HG03558 (cell line): ENCODE measurements at regions not wholly inside any gene's neighbourhood (a gene's known extent, or its start where the extent isn't known, plus 50 kb on each side); places are given as distances from the start of the nearest gene placed in this dataset.

Source experiments
- ATAC-seq: cut with Tn5 transposase; IDR thresholded peaks from one replicate; pipeline ENCODE4 v1.9.1; 2021; ENCODE audit warnings: moderate number of reproducible peaks; ENCODE audit not compliant: unreplicated experiment; ENCODE audit errors: extremely low read depth

DNA sequence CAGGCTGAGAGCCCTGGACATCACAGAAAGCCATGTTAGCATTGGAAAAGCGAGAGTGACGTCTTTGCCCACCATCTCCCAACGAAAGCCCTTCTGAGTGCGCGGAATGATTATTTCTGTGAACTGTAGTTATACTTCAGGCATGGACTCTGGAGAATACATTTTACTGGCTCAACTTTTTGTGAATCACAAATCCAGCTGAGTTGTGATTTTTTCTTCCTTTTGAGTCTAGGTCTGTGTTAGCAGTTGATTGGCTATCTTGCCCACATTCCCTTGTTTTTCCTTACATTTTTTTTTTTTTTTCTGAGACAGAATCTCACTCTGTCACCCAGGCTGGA lies 183.1 kb downstream of the INO80D start:
- no peak for ATAC-seq

DNA sequence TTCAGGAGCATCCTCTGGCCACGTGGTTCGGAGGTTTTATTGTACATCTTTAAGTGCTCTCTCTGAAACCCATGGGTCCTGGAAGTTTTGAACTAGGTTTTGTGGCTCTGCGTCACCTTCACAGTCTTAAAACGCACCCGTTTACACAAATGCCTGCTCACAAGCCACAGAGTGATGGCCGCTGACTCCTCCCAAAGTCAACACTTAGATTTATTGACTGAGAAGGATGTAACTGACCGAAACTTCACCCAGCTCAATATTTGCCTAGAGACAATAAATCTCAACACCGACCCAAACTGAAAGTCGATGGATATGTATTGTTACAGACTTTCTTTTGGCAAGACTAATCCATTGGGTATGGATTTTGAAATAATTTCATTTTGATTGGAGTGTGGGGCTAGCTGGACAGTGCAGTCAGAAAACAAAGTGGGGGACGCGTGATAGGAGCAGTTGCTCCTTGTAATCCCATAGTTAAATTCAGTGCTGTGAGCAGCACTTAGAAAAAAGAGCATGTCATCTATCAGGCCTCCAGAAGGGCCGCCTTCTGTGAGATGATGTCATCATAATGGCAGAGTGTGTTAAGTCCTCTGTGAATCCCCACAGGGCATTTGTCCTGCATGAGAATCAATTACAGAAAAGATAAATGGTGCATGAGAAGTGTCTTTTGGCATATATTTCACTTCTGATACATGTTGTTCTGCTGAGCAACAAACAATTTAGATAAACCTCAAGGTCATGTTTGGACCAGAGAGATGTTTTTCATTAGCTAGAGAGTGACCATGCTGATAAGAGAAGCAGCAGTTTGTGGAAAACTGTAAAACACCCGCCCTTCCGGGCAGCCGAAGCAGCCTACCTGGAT lies 183.7 kb downstream of the INO80D start:
- no peak for ATAC-seq

DNA sequence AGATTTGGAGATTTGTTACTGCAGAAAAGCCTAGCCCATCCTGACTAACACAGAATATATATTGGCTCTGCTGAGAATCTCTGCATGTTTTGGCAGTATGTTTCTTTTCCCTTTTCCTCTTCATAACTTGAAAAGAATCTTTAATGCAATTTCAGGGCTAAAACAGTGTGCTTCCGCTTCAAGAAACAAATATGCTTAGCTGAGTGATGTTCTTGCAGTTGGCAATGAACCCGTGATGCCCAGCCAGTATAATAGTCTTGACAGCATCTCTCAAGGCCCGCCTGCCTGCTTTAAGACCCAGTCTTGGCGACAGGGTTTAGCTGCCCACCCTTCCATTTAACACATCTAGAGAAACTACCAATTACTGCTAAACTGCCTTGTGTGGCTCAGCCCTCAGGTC lies 184.5 kb downstream of the INO80D start:
- ATAC-seq, result no peak

DNA sequence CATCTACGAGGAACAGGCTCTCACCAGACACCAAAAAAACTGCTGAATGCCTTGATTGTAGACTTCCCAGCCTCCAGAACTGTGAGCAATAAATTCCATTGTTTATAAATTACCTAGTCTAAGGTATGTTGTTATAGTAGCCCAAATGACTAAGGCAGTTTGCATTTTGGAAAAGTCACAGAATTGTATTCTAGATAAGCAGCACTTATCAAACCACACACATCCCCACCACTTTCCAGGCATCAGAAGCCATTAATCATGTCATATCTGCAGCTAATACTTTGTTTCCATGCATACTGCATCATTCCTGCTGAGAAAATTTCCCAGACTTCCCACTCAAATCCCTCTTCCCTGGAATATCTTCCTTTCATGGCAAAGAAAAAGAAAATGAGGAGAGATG lies 187.2 kb downstream of the INO80D start:
- no peak for ATAC-seq

DNA sequence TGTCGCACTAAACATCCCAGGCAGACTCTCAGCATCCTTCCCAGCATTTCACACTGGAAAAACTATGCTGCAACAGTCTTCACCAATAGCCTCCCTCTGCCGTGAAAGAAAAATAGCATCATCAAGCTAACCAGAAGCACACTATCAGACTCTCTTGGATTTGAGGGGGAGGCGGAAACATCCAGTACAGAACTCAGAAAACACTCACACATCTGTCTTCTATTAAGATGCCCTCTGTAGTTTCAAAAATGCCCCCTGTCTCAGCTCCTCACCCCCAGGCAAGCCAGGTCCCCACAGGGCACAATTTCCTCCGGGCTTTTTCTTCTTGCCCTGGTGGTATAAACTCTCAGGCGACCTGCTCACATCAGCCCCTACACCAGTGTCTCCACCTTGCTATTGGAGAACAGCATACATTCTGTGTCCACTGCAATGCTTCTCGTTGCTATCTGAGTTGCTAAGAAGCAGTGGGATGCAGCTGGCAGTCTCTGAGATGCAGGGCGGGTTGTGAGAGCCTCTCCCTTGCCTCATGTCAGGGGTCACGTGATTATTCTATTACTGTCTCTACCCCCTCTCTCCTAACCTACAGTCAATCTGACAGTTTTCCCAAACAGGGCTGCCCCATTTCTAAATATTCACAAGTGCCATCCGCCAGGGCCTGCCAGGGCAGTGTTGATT lies 189.9 kb downstream of the INO80D start:
- no peak for ATAC-seq

DNA sequence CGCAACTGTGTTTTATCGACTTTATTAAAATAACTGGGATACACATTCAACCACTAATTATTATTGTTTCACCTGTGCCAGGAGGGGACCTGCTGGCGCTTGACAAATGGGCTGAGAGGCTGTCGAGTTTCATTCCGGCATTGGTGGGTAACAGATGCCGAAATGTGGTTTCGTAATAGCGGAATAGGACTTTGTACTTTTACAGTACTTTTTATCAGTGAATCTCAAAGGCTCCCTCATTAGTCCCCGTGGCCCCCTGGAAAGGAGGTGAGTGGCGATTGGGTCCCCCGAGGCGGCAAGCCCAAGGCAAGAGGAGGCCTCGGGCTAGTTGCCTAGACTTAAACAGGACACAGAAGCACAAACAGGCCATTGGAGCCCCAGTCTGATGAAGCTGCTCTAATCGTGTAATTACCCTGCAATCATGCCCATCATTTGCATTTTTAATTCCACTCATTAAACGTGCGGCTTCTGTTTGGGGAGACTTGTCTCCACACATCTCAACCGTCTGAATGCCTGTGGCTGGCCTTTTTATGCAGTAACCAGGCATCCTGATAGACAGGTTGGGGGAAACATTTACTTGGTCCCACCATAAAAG lies 193.2 kb downstream of the INO80D start:
- ATAC-seq, result no peak

DNA sequence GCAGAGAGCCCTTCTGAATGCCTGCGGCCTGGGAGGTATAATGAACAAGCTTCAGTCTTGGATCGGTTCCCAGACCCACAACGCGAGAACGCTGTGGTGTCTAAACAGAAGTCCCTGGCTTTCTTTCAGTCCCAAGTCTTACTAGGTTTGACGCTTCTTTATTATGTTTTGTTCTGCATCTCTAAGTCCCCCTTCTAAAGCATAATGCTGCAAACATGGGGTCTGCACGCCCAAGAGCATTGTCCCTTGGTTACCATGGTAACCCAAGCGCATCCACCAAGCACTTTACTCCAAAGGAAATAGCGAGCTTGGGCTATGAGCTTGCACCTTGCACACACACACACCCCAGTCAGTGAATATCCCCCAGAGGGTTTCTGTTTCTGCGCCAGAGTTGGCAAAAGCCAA lies 193.7 kb downstream of the INO80D start:
- ATAC-seq, result no peak

DNA sequence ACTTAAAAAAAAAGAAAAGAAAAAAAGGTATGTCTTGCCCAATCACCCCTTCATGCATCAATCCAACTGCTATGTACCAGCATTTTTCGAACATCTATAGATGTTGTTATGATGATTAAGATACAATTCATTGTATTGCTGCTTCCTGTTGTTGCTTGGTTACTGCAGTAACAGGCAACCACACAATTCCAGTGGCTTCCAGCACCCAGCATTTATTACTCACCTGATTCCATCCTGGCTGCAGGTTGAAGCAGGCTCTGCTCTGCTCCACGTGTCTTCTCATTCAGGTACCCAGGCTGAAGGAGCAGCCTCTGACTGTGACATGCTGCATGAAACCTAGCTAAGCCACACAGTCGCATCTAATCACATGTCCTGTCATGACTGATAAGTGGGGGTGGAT lies 196.9 kb downstream of the INO80D start:
- ATAC-seq, result no peak

DNA sequence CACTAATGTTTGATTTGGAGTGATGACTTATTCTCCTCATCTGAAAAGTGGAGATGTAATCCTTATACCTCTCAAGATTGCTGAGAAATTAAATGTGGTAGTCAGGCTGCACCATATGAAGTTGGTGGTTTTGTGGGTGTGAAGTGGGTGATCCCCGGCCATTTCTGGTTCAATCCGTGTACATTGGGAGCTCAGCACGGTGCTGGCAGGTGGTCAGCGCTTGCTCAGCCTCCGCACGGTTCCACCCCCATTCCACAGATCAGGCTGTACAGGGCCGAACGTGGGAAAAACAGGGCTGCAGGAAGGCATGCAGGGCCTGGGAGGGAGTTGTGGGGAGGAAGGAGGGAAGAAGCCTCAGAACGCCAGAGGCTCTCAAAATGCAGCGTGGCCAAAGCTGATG lies 198.3 kb downstream of the INO80D start:
- ATAC-seq, result no peak

DNA sequence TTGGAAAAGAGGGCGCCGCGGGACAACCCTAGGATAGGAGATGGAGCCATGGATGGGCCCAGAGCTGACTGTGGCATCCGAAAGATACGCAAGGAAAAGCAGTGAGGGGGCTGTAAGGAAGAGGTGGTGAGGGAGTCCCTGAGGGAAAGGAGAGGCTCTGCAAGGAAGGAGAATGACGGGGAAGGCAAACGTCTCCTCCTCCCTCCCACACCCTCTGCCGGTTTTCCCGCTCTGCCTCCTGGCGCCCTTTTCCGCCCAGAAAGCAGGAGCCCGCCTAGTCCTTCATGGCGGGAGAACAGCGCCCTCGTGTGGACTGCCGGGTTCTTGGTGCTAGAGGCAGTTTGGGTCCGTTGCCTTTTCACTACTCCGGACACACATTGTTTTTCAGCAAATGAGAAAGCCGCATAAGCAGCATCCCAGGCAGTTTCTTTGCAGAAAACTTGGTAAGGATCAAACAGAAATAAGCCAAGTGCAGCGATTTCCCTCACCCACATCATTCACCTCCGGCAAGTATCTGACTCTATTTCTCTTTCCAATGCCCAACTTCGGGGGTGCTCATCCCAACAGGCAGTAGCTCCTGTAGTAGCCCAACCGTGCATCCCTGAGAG lies 200.4 kb downstream of the INO80D start:
- no peak for ATAC-seq

DNA sequence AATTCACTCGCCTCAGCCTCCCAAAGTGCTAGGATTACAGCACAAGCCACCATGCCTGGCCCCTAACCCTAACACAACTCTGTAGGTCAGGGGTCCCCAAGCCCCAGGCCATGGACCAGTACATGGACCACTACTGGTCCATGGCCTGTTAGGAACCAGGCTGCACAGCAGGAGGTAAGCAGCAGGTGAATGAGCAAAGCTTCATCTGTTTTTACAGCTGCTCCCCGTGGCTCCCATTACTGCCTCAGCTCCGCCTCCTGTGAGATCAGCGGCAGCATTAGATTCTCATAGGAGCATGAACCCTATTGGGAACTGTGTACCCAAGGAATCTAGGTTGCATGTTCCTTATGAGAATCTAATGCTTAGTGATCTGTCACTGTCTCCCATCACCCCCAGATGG lies 201.7 kb downstream of the NRP2 start:
- no peak for ATAC-seq

DNA sequence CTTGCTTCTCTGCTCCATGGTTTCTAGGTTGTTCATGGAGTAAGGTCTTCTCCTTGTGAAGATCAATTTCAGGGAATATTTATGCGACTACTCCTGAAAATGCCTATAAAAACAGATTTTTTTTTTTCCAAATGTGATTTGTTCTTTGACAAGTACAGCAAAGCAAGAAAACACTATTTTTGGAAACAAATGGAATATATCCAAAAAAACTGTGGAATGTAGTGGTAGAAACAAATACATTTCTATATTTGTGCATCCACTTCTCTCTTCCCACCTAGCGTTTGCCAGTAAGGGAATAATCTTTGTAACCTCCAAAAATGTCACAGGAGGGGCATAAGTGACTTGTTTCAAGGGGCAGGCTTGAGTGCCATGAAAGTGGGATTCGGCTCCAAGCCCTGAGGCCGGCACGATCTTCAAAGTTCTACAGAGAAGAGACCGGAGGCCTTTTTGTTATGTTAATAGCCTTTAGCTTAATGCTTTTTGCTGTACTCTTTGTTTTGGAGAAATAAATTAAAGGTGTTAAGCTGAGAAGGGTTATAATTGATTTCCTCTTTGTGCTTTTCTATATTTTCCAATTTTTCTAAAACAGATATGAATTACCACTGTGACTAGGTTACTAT lies 200.6 kb downstream of the NRP2 start:
- no peak for ATAC-seq

DNA sequence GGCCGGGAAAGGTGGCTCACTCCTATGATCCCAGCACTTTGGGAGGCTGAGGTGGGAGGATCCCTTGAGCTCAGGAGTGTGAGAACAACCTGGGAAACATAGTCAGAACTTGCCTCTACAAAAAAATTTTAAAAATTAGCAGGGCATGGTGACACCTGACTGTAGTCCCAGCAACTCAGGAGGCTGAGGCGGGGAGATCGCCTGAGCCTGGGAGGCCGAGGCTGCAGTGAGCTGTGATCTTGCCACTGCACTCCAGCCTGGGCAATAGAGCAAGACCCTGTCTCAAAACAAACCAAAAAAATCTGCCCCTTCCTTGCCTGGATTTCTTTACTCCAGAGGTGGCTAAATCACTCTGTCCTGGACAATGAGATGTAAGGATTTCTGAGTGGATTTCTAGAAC lies 197.7 kb downstream of the NRP2 start:
- no peak for ATAC-seq

DNA sequence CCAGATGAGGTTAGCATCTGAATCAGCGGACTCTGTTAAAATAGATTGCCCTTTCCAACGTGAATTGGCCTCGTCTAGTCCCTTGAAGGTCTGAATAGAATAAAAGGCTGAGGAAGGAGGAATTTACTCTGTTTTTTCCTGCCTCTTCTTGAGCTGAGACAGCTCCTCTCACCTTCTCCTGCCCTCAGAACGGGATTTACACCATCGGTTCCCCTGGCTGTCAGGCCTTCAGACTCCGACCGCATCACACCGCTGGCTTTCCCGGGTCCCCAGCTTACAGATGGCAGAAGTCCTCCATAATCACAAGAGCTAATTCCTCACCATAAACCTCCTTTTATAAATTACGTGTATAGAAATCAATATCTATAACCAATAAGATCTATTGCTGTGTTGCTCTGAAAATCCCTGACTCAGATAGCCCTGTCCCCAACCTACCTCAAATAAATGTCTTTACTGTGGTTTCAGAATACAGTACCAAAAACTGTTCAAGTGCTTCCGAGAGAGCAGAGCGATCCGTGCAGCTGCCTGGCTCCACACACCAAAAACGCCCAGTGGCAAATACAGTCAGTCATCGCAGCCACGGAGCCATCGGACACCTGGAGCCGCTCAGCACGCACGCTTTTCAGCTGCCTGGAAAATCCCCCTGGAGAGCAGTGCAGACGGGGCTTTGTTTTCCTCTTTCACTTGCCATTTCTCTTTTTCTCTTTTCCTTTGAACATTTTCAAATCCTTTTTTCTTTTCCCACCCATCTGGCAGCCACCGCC lies 196.9 kb downstream of the NRP2 start:
- ATAC-seq, result no peak

DNA sequence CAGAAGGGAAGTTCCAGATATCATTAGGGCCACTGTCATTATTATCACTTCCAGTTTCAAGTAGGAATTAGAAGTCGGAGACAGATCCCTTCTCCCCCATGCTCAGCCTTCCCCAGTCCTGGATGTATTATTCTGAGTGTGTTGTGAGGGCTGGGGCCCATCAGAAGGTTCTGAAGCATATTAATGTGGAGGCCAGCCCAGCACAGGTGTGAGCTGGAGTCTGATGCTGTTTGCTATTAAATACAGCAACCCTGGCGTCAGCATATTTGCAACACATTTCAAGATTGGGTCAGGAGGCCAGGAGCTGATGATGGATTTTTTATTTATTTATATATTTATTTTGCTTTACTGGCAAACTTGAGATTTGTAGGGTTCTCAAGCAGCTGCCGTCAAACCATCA lies 195.2 kb downstream of the NRP2 start:
- ATAC-seq, result no peak

DNA sequence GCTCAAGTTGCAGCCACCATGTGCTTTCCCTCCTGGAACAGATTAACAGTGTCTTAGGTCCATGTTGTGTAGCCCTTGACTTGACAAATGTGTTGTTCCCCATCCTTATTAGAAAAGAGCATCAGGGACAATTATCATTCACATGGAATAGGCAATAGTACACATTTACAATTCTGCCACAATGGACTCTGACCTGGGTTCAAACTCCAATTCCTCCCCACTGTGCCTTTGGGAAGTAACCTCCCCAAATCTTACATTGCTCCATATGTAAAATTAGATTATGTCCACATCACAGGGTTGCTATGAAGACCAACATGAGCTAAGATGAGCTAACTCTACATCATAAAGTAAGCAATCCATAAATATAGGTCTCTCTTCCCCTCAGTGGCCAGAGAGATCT lies 193.8 kb downstream of the NRP2 start:
- no peak for ATAC-seq

DNA sequence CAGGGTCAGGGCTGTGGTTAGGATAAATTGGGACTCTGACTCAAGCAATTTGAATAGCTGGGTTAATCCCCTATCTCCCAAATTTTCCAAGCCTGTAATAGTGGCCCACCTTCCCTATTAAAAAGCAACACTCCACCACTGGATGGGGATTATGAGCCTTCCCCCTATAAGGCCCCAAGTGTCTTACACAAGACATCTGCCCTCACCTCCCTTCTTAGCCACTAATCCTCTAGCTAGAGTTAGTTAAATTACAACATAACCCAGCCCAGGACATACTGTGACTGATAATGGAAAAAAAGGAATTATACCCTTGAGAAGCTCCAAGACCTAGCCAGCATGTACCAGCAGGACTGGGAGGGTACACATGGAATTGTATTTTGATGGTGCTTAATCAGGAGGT lies 190.4 kb downstream of the NRP2 start:
- no peak for ATAC-seq

DNA sequence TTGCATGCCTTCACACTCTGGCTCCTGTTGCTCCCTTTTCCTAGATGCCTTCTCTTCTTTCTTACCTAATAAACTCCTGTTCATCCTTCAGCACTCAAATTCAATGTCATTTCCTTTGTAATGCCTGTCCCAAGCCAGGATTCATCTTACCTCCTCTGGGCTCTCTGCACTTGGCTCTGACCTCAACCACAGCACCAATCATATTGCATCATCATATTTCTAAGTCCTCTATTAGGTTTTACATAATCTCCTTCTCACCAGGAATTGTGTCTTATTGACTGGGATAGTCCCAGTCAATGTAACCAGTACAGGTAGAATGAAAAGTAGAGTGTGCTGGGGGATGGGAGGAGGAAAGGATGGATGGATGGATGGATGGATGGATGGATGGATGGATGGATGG lies 187.1 kb downstream of the NRP2 start:
- ATAC-seq, result no peak

DNA sequence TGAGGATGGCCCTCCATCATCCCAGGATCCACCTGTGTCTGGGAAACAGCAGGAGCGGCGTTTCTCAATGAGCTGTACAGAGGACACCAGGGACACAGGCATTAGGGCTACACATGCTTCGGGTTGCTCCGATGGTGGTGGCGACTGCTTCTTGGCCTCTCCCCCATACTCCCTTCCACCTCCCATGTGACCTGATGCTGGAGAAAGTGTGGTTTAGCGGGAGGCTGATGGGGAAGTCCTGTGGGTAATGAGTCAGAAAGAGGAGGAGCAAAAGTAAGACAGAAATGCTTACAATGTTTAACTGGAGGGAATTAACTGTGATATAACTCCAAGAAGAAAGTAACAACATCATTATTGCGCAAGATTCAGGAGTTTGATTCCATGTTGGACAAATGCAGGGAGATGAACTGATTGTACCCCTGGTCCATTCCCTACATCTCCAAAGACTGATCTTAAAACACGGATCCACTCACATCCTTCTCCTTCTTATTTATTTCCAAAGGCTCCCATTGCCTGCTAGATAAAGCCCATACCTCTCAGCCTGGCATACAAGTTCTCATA lies 186.6 kb downstream of the NRP2 start:
- peak; percentile 58 for ATAC-seq

DNA sequence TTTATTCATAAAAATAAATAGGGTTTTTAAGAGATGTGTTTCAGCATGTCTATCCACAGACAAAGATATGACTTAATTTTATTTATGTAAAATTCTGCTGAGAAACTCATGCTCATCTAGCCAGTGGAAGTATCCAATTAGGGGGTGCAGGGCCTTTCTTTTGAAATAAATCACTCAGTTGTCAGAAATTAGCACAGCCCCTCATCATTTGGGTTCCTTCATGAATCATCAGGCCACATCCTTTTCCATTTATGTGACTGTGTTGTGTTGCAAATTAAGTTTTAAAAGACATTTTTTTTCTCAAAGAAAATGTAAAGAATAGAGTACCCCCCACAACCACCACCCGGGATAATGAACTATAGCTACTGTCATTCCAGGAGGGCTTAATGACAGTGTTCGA lies 185.8 kb downstream of the NRP2 start:
- no peak for ATAC-seq
